HEK293 (cell line): ENCODE measurements at regions not wholly inside any gene's neighbourhood (a gene's known extent, or its start where the extent isn't known, plus 50 kb on each side); places are given as distances from the start of the nearest gene placed in this dataset.

Experiments used
- CTCF ChIP-seq: fragments of 450-650 bp; formaldehyde crosslinking; IDR thresholded peaks from 2 replicates; pipeline ENCODE4 v1.5.1; 2016; ENCODE audit warnings: missing biosample characterization, missing genetic modification characterization
- REPIN1 ChIP-seq: fragments of 450-650 bp; formaldehyde crosslinking; IDR thresholded peaks from 2 replicates; pipeline ENCODE4 v1.5.1; 2017; ENCODE audit warnings: missing biosample characterization, missing genetic modification characterization, low read depth
- ZNF274 ChIP-seq, 2 experiments: fragments of 200-500 bp in 1 of 2; fragments of 450-650 bp in 1 of 2; sonication (Bioruptor generic) in 1 of 2; formaldehyde crosslinking in 1 of 2; IDR thresholded peaks; 2 replicates each; pipeline versions ENCODE4 v1.5.1 to v1.6.1; 2014 to 2016; ENCODE audit warnings: borderline replicate concordance in 1 of 2, inconsistent platforms in 1 of 2, low read length in 1 of 2, missing biosample characterization in 1 of 2, missing genetic modification characterization in 1 of 2
- ZNF777 ChIP-seq: fragments of 450-650 bp; formaldehyde crosslinking; IDR thresholded peaks from 2 replicates; pipeline ENCODE4 v1.5.1; 2017; ENCODE audit warnings: missing biosample characterization, missing genetic modification characterization, borderline replicate concordance

- TF ChIP-seq CTCF (tag by site-specific recombination), result no peak
- no peak for TF ChIP-seq ZNF274 (IDR thresholded peaks at IDR 0.05; ENCODE audit: low read length)
- TF ChIP-seq ZNF274 (tag by site-specific recombination; IDR thresholded peaks at IDR 0.05; ENCODE audit: borderline replicate concordance), result no peak
- no peak for TF ChIP-seq ZNF777
- no peak for TF ChIP-seq REPIN1 (tag by site-specific recombination)
Observed at GRCh38 chr13:85170372-85170771, 628.8 kb downstream of the SLITRK6 start.
